ENCODE measurements at regions not wholly inside any gene's neighbourhood (a gene's known extent, or its start where the extent isn't known, plus 50 kb on each side); places are given as distances from the start of the nearest gene placed in this dataset.
"Not testable (repeated sequence)": the region's sequence is repeated elsewhere in the genome, so short reads cannot be mapped to it uniquely, and the experiment has no call there.

GRCh38 chr2:228768141-228768540 is 502.9 kb downstream of the PID1 start:
- TF ChIP-seq POLR2A (IDR thresholded peaks at IDR 0.05; ENCODE audit: low read length); GATA1 (IDR thresholded peaks at IDR 0.05; ENCODE audit: low read depth, low read length): not testable (repeated sequence)
